HCT116 (cell line): ENCODE measurements at regions not wholly inside any gene's neighbourhood (a gene's known extent, or its start where the extent isn't known, plus 50 kb on each side); places are given as distances from the start of the nearest gene placed in this dataset.

Experiments
- ATAC-seq: fragments of 200-7000 bp; cut with Tn5 transposase; 2 replicates; pipeline ENCODE4 v1.9.1; 2020; ENCODE audit warnings: mild to moderate bottlenecking, moderate library complexity
- BruUV-seq: library from RNA; stranded (reverse); fragments of 400-500 nt; replicated peaks from 2 replicates; lab custom pipeline; 2021; lab: Mats Ljungman, UMichigan
- CTCF ChIA-PET: fragments of 300-600 bp; sonication (Branson Sonifier 250); formaldehyde crosslinking; loops from one replicate; lab custom pipeline; 2021; ENCODE audit warnings: antibody characterized with exemption; lab: Charles Lee
- POLR2A ChIA-PET: fragments of 300-600, 350-600 bp; sonication (Branson Sonifier 250); formaldehyde crosslinking; loops from one replicate; lab custom pipeline; 2021; ENCODE audit warnings: antibody characterized with exemption; lab: Charles Lee
- RAD21 ChIA-PET, 2 experiments: fragments of 300-600 bp; sonication (Branson Sonifier 250); formaldehyde crosslinking; loops; one replicate each; lab custom pipeline; 2023; ENCODE audit warnings: low total read pairs in 2 of 2; ENCODE audit not compliant: uncharacterized antibody in 2 of 2, unreplicated experiment in 2 of 2, low non-redundant PET in 1 of 2; lab: Charles Lee
- DNase-seq: peaks from one replicate; pipeline ENCODE4 v3.0.0-alpha.2; 2010; ENCODE audit warnings: low read depth, low spot score
- H2AFZ ChIP-seq: fragments of 200-600 bp; shearing (Covaris generic), sonication (generic); 2 replicates; pipeline ENCODE4 v1.6.1; 2017; ENCODE audit warnings: low read depth, mixed run types, mixed read lengths, antibody characterized with exemption, low read length; ENCODE audit not compliant: poor library complexity, severe bottlenecking
- H3K27ac ChIP-seq: 2 replicates; pipeline ENCODE4 v1.5.1; 2012; ENCODE audit warnings: low read depth, low read length
- H3K27me3 ChIP-seq: fragments of 200-600 bp; sonication (generic); 2 replicates; pipeline ENCODE4 v1.6.1; 2016; ENCODE audit warnings: mixed run types, low read length, mixed read lengths; ENCODE audit not compliant: insufficient read depth
- H3K36me3 ChIP-seq, 2 experiments: fragments of 200-500 bp in 1 of 2; fragments of 200-600 bp in 1 of 2; sonication (Bioruptor generic) in 1 of 2; sonication (generic) in 1 of 2; 2 replicates each; pipeline versions ENCODE4 v1.5.1 to v1.6.1; 2014 to 2016; ENCODE audit warnings: low read length in 2 of 2, inconsistent platforms in 1 of 2, mixed read lengths in 1 of 2, mixed run types in 1 of 2; ENCODE audit not compliant: insufficient read depth in 2 of 2, control insufficient read depth in 1 of 2
- H3K4me1 ChIP-seq, 2 experiments: fragments of 200-600 bp in 1 of 2; sonication (generic) in 1 of 2; 2 replicates each; pipeline versions ENCODE4 v1.5.1 to v1.6.1; 2012 to 2017; ENCODE audit warnings: low read length in 2 of 2, inconsistent platforms in 1 of 2, mild to moderate bottlenecking in 1 of 2, mixed read lengths in 1 of 2, mixed run types in 1 of 2, moderate library complexity in 1 of 2; ENCODE audit not compliant: insufficient read depth in 2 of 2, control insufficient read depth in 1 of 2
- H3K4me2 ChIP-seq: fragments of 200-600 bp; sonication (generic); 2 replicates; pipeline ENCODE4 v1.6.1; 2017; ENCODE audit warnings: mixed run types, low read length, mixed read lengths
- H3K4me3 ChIP-seq, 2 experiments: fragments of 200-600 bp in 1 of 2; sonication (generic) in 1 of 2; replicated peaks in 1 of 2; 2 replicates each; pipeline ENCODE4 v1.5.1; 2011 to 2016; ENCODE audit warnings: low read length in 2 of 2, control low read depth in 1 of 2, low read depth in 1 of 2, mild to moderate bottlenecking in 1 of 2, mixed read lengths in 1 of 2, mixed run types in 1 of 2
- H3K79me2 ChIP-seq: fragments of 200-600 bp; sonication (generic); 2 replicates; pipeline ENCODE4 v1.6.1; 2017; ENCODE audit warnings: mild to moderate bottlenecking, mixed run types, low read length, moderate library complexity, mixed read lengths; ENCODE audit not compliant: insufficient read depth
- H3K9ac ChIP-seq: fragments of 200-600 bp; sonication (generic); 2 replicates; pipeline ENCODE4 v1.6.1; 2016; ENCODE audit warnings: low read length, mixed read lengths
- H3K9me2 ChIP-seq: fragments of 200-600 bp; sonication (generic), shearing (Covaris generic); 2 replicates; pipeline ENCODE4 v1.6.1; 2017; ENCODE audit warnings: mixed run types, mild to moderate bottlenecking, moderate library complexity; ENCODE audit not compliant: insufficient read depth
- H3K9me3 ChIP-seq, 2 experiments: fragments of 200-500 bp in 1 of 2; fragments of 200-600 bp in 1 of 2; sonication (Bioruptor generic) in 1 of 2; sonication (generic) in 1 of 2; 2 replicates each; pipeline ENCODE4 v1.6.1; 2014 to 2017; ENCODE audit warnings: low read length in 2 of 2, mixed read lengths in 2 of 2, inconsistent platforms in 1 of 2, low read depth in 1 of 2, mild to moderate bottlenecking in 1 of 2, mixed run types in 1 of 2, moderate library complexity in 1 of 2; ENCODE audit not compliant: control insufficient read depth in 1 of 2, insufficient read depth in 1 of 2
- H4K20me1 ChIP-seq: fragments of 200-600 bp; sonication (generic), shearing (Covaris generic); 2 replicates; pipeline ENCODE4 v1.6.1; 2017; ENCODE audit warnings: mixed run types, mild to moderate bottlenecking, moderate library complexity; ENCODE audit not compliant: insufficient read depth
- CBX3 ChIP-seq: IDR thresholded peaks from 2 replicates; pipeline ENCODE4 v1.6.1; 2012; ENCODE audit warnings: low read depth
- CEBPB ChIP-seq: IDR thresholded peaks from 2 replicates; pipeline ENCODE4 v1.6.1; 2012; ENCODE audit warnings: low read depth
- EGR1 ChIP-seq: IDR thresholded peaks from 2 replicates; pipeline ENCODE4 v1.6.1; 2012; ENCODE audit warnings: low read depth
- ELF1 ChIP-seq: IDR thresholded peaks from 2 replicates; pipeline ENCODE4 v1.6.1; 2012; ENCODE audit warnings: low read depth, borderline replicate concordance
- EZH2 ChIP-seq: fragments of 200-600 bp; sonication (generic); IDR thresholded peaks from 2 replicates; pipeline ENCODE4 v1.6.1; 2017; ENCODE audit warnings: antibody characterized with exemption, mixed run types
- EZH2phosphoT487 ChIP-seq: fragments of 200-600 bp; IDR thresholded peaks from 2 replicates; pipeline ENCODE4 v1.6.1; 2018; ENCODE audit warnings: antibody characterized with exemption, borderline replicate concordance
- FOSL1 ChIP-seq: IDR thresholded peaks from 2 replicates; pipeline ENCODE4 v1.6.1; 2012; ENCODE audit warnings: low read depth
- POLR2A ChIP-seq: IDR thresholded peaks from 2 replicates; pipeline ENCODE4 v1.7.0; 2011; ENCODE audit warnings: borderline replicate concordance; ENCODE audit not compliant: insufficient read depth, insufficient read length; ENCODE audit errors: extremely low read depth
- POLR2AphosphoS5 ChIP-seq: IDR thresholded peaks from 2 replicates; pipeline ENCODE4 v1.6.1; 2011; ENCODE audit warnings: mild to moderate bottlenecking, low read depth, low read length, moderate library complexity
- RAD21 ChIP-seq: IDR thresholded peaks from 2 replicates; pipeline ENCODE4 v1.6.1; 2012; ENCODE audit warnings: low read depth, mild to moderate bottlenecking
- SP1 ChIP-seq: IDR thresholded peaks from 2 replicates; pipeline ENCODE4 v1.6.1; 2012; ENCODE audit warnings: low read depth
- SRF ChIP-seq: IDR thresholded peaks from 2 replicates; pipeline ENCODE4 v1.6.1; 2012; ENCODE audit warnings: low read depth
- TCF7L2 ChIP-seq: IDR thresholded peaks from 2 replicates; pipeline ENCODE4 v1.7.0; 2011; ENCODE audit warnings: borderline replicate concordance, inconsistent platforms; ENCODE audit not compliant: insufficient read depth, insufficient read length; ENCODE audit errors: extremely low read depth
- ZFX ChIP-seq: fragments of 450-650 bp; IDR thresholded peaks from 2 replicates; pipeline ENCODE4 v1.6.1; 2017
- intact Hi-C: fragments of 100-400 bp; cut with micrococcal nuclease; formaldehyde crosslinking; loops from 2 replicates; pipeline ENCODE4 v1.10.0; 2022
- TF ChIP-seq, protein P1 (sequence below): IDR thresholded peaks from 2 replicates; pipeline ENCODE4 v1.6.1; 2012
- TF ChIP-seq, protein P2 (sequence below), 3 experiments: fragments of 200-600 bp in 1 of 3; sonication (generic) in 1 of 3; IDR thresholded peaks in 2 of 3; conservative IDR thresholded peaks in 1 of 3; 2 replicates each; pipeline ENCODE4 v1.5.1; 2012 to 2017; ENCODE audit warnings: low read depth in 2 of 3, low read length in 2 of 3, antibody characterized with exemption in 1 of 3, borderline replicate concordance in 1 of 3, control low read depth in 1 of 3, mild to moderate bottlenecking in 1 of 3, mixed read lengths in 1 of 3, mixed run types in 1 of 3, moderate library complexity in 1 of 3; ENCODE audit not compliant: insufficient read depth in 1 of 3

DNA sequence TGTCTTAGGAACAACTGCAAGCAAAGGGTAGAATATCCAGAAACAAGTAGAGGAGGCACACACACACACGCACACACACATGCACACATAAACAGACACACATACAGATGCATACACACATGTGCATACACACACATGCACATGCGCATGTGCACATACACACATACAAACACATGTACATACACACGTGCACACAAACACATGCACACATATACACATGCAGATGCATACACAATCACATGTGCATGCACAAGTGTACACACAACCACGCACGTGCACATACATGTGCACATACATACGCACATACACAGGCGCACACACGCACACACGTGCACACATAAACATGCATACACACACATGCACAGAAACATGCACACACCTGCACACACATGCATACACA, 206.5 kb upstream of the OPRM1 start:
- POLR2A ChIA-PET = no interaction called here
- Histone ChIP-seq H3K27me3 (peaks cover 5% of the 10 kb centered on the region; the same call in 1 of the 2 replicates), H3K9me2 (no peaks in the 10 kb centered on the region), H3K79me2 (no peaks in the 10 kb centered on the region), H3K9me3 (no peaks in the 10 kb centered on the region), H3K4me3 (no peak overlapping the region), H3K4me2 (no peak overlapping the region), H3K36me3 (no peaks in the 10 kb centered on the region), H3K9ac (no peak overlapping the region), H3K4me1 (no peaks in the 10 kb centered on the region), H3K27ac (no peak overlapping the region), H2AFZ (no peak overlapping the region), H4K20me1 (no peaks in the 10 kb centered on the region)
- CTCF ChIA-PET = no interaction called here
- DNase-seq = no peak
- BruUV-seq = no TSS peak
- intact Hi-C loops = no loop called here
- no peak for ATAC-seq
- RAD21 ChIA-PET = no interaction called here
- TF ChIP-seq TCF7L2 (no peak), EZH2phosphoT487 (no peak), RAD21 (no peak), FOSL1 (no peak), CBX3 (no peak), EZH2 (no peak), ZFX (no peak), CEBPB (no peak), POLR2AphosphoS5 (no peak), POLR2A (no peak), SRF (no peak), EGR1 (no peak), SP1 (no peak), ELF1 (no peak)
- TF ChIP-seq, protein P1, sequence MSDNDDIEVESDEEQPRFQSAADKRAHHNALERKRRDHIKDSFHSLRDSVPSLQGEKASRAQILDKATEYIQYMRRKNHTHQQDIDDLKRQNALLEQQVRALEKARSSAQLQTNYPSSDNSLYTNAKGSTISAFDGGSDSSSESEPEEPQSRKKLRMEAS = no peak
- TF ChIP-seq, protein P2, sequence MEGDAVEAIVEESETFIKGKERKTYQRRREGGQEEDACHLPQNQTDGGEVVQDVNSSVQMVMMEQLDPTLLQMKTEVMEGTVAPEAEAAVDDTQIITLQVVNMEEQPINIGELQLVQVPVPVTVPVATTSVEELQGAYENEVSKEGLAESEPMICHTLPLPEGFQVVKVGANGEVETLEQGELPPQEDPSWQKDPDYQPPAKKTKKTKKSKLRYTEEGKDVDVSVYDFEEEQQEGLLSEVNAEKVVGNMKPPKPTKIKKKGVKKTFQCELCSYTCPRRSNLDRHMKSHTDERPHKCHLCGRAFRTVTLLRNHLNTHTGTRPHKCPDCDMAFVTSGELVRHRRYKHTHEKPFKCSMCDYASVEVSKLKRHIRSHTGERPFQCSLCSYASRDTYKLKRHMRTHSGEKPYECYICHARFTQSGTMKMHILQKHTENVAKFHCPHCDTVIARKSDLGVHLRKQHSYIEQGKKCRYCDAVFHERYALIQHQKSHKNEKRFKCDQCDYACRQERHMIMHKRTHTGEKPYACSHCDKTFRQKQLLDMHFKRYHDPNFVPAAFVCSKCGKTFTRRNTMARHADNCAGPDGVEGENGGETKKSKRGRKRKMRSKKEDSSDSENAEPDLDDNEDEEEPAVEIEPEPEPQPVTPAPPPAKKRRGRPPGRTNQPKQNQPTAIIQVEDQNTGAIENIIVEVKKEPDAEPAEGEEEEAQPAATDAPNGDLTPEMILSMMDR (IDR thresholded peaks at IDR 0.05 in 2 of 3, conservative IDR thresholded peaks at IDR 0.05 in 1 of 3; ENCODE audit: borderline replicate concordance in 1 of 3, insufficient read depth in 1 of 3, low read depth in 2 of 3, low read length in 2 of 3) = no peak
